GM19043 (cell line): ENCODE measurements at regions not wholly inside any gene's neighbourhood (a gene's known extent, or its start where the extent isn't known, plus 50 kb on each side); places are given as distances from the start of the nearest gene placed in this dataset.

Source experiments
- ATAC-seq: cut with Tn5 transposase; IDR thresholded peaks from one replicate; pipeline ENCODE4 v1.9.1; 2021; ENCODE audit warnings: low read depth; ENCODE audit not compliant: unreplicated experiment

GRCh38 chr7:118298771-118299170 lies 74.3 kb downstream of the ANKRD7 start:
- no peak for ATAC-seq

GRCh38 chr7:118300177-118300576 lies 75.7 kb downstream of the ANKRD7 start:
- no peak for ATAC-seq

DNA sequence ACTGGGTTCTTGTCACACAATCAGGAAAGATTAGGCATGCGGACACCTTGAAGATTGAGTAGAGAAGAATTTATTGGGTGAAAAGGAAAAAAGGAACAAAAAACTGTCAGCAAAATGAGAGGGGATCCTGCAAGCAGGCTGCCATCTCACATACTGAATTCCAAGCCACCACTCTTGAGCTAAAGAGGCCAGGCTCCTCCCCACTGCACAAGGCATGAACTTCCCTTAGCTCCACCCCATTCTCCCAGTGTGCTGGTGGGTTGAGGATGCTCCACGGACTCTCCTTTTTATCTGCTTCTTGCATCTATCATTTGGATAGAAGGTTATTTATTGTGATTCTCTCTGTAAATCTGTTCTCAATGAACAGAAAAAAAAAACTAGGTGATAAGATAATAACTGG lies 79.6 kb downstream of the ANKRD7 start:
- no peak for ATAC-seq

DNA sequence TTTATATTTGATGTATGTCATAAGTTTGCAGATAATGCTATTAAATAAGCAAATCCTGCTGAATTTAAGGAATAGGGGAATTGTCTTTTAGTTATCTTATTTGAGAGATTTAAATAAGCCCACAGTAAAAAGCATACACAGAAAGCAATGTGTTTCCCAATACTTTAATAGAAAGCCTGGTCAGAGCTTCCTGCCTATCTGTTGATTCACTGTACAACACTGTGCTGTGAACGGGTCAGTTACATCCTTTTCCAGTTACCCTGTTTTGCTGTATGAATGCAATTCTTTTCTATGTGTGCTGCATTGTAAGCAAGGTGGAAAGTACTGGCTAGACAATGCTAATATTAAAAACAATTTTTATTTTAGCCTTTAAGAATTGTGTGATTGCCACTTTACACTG lies 81.2 kb downstream of the ANKRD7 start:
- no peak for ATAC-seq

GRCh38 chr7:118306771-118307170 lies 82.3 kb downstream of the ANKRD7 start:
- no peak for ATAC-seq

DNA sequence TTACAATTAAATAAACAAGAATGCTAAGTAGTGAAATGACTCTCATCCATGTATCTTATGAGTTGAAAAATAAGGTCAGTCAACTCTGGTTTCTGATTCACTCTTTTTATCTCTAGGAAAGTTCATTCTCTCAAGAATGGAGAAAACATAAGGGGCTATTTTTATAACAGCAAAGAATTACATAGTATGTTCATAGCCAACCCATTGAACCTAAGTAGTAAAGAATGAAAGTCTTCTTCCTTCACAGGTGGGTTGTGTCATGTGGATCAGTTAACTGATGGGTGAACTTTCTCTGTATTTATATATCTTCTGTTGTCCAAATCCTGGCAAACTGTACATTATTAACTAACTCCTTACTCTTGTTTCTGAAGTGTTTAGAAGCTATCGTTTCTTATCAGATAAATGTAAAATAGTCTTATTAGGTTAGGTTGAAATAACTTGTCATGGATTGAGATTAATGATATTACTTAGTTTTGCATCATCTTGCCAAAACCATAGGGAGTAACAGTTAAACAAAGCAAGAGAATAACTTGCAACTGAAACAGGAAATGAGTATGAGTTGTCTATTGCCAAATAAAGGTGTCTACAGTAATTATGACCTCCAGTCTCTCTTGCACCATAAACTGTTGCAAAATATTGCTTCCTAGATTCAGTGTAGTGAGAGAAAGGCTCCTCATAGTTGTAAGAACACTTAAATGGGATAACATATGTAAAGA lies 86.8 kb downstream of the ANKRD7 start:
- peak; percentile 72 for ATAC-seq

GRCh38 chr7:118312051-118312450 lies 87.5 kb downstream of the ANKRD7 start:
- peak; percentile 50 for ATAC-seq

GRCh38 chr7:118312966-118313365 lies 88.5 kb downstream of the ANKRD7 start:
- ATAC-seq, result peak; percentile 29

DNA sequence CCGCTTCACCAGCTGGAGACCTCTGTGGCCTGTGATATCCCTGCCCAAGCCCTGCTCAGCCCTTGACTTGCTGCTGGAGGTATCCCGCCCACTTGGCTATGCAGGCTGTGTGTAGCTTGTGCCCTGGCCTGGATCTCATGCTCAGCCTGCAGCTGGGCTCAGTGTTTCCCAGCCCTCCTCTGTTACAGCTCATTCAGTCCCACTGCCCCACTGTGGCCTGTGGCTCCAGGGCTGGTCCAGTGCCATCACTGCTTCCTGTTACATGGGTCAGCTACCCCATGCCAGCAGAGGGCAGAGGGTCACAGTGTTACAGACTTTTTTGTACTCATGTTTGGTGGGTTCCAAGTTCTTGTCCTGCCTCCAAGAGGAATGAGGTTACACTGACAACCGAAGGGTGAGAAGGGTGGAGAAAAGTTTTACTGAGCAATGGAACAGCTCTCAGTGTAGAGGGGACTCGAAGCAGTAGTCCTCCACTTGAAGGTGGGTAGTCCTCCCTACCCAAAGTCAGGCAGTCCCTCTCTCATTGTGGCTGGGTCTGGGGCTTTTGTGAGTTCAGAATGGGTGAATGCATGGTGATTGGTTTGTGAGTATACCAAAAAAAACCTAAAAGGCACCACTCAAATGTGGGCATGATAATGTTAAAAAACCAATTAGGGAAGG lies 100.4 kb downstream of the ANKRD7 start:
- ATAC-seq, result no peak

GRCh38 chr7:118325450-118325808 lies 100.9 kb downstream of the ANKRD7 start:
- ATAC-seq, result no peak

DNA sequence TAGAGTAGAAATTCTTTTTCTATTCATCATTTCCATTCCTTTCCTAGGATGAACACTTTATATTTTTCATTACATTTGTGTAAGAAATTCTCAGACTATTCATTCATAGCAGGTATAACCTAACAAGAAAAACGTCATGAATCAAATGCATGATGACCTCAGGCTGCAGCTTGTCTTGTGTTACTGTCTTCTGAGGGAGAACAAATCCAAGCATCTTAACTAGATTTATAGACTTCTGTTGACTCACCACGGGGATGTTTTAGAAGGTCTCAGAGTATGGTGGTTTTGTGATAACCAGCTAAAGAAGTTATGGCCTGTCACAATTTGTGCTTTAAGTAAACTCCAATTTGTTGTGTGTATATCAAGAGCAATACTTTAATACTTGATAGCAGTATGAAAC lies 102.7 kb downstream of the ANKRD7 start:
- ATAC-seq, result no peak

DNA sequence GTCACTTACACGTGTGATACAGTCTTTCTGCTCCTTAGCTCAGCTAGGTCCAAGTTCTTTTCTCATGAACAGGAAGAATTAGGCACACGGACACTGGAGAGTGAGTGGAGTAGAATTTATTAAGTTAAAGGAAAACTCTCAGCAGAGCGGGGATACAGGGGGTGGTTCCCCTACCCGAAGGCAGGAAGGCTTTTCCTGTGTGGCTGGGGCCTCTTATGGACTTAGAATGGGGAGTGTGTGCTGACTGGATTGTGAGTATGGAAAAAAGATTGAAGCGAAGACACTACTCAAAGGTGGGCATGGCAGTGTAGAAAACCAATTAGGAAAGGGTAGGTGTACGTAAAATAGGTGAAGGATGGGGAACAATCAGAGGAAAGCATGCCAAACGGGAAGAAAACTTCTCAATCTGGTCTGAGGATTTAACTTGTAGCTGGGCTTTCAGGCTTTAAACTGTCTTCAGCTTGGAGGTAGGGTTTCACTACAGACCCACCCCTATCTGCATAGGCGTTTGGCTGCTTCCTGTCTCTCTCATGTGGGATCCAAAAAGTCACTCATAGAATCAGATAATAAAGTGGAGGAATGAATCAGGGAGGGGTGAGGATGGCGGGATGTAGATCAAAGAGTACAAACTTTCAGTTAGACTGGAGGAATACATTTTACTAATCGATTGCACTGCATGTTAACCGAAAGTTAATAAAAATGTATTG lies 104.2 kb downstream of the ANKRD7 start:
- no peak for ATAC-seq

DNA sequence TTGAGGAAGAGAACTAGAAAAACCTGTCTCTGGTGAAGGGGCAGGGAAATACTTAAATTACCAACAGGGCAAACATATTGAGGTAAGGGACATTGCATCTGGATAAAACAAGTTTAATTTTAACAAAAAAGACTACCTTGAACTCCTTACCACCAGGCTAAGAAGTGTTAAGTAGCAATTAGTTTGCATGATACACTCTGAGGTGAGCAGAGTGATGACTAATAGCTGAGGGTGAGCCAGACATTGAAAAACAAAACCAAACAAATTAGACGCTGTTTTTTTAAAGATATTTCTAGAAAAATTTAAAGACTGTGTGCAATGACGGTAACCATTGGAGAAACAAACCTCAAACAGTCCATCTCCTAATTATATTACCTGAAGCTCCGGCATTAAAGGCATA lies 105.9 kb downstream of the ANKRD7 start:
- ATAC-seq, result no peak

- no peak for ATAC-seq
These were observed 122.2 kb downstream of the ANKRD7 start for GRCh38 chr7:118346748-118347147.

DNA sequence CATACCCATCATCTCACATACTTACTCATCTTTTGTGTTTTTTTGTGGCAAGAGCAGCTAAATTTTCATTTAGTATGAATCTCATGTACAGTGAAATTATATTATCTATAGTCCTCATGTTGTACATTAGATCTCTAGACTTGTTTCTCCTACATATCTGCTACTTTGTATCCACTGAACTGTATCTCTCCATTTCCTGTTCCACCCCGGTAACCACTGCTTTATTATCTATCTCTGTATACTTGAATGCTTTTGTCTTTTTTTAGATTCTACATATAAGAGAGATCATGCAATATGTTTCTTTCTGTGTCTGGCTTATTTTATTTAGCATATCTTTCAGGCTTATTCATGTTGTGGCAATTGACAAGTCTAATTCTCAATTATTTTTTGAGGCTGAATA lies 125.1 kb downstream of the ANKRD7 start:
- ATAC-seq, result no peak

DNA sequence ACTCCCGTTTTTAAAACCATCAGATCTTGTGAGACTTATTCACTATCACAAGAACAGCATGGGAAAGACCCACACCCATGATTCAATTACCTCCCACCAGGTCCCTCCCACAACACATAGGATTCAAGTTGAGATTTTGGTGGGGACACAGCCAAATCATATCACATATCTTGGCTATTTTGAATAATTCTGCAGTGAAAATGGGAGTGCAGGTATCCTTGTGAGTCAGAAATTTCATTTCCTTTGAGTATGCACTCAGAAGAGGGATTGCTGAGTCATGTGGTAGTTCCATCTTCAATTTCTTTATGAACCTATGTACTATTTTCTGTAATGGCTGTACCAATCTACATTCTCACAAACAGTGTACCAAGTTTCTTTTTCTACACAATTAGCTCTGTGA lies 125.8 kb downstream of the ANKRD7 start:
- ATAC-seq, result no peak

GRCh38 chr7:118352867-118353453 lies 128.5 kb downstream of the ANKRD7 start:
- no peak for ATAC-seq

DNA sequence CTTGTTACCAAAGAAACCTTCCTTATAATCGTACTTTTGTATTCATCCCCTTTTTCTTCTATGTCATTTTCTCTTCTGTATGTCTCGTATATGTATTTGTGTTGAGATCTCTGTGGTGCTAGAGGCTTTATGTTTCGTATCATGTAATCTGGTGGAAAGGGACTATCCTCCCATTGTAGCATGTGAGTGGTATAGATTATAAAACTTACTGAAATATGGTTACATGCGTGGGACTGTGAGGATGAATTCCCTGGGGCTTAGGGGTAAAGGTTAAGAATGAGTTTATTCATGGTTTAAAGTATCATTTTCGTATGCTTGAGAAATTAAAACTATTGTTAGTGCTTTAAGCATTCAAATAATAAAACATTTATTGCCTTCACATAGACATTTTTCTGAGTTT lies 141.9 kb downstream of the ANKRD7 start:
- ATAC-seq, result no peak

GRCh38 chr7:118368958-118369357 lies 144.5 kb downstream of the ANKRD7 start:
- ATAC-seq, result no peak

GRCh38 chr7:118369987-118370386 lies 145.5 kb downstream of the ANKRD7 start:
- ATAC-seq, result no peak

- no peak for ATAC-seq
These were observed 148.0 kb downstream of the ANKRD7 start for GRCh38 chr7:118372530-118372929.
